Heart right ventricle (tissue), 16 donors: ENCODE measurements at regions not wholly inside any gene's neighbourhood (a gene's known extent, or its start where the extent isn't known, plus 50 kb on each side); places are given as distances from the start of the nearest gene placed in this dataset.

Experiments used
- ATAC-seq, 8 donors: fragments of 200-7000 bp; cut with Tn5 transposase; one replicate each; pipeline ENCODE4 v1.9.1; 2020; ENCODE audit warnings: mild to moderate bottlenecking in 8 of 8, moderate library complexity in 8 of 8, moderate number of reproducible peaks in 1 of 8
- DNase-seq, 2 donors: peaks; one replicate each; pipeline ENCODE4 v3.0.0-alpha.2; 2020
- H3K27ac ChIP-seq, 10 donors: fragments of 200-600 bp; sonication (generic) in 2 of 10; one replicate each; pipeline versions ENCODE4 v1.5.0 to v1.8.0; 2020 to 2022; ENCODE audit warnings: mild to moderate bottlenecking in 3 of 10
- H3K27me3 ChIP-seq, 7 donors: fragments of 200-600 bp; one replicate each; pipeline ENCODE4 v1.8.0; 2021 to 2022; ENCODE audit warnings: mild to moderate bottlenecking in 2 of 7
- H3K36me3 ChIP-seq, 9 donors: fragments of 200-600 bp; sonication (generic) in 1 of 9; one replicate each; pipeline versions ENCODE4 v1.5.0 to v1.8.0; 2020 to 2022; ENCODE audit warnings: mild to moderate bottlenecking in 2 of 9
- H3K4me1 ChIP-seq, 9 donors: fragments of 200-600 bp; sonication (generic) in 1 of 9; one replicate each; pipeline versions ENCODE4 v1.5.0 to v1.8.0; 2020 to 2022; ENCODE audit warnings: mild to moderate bottlenecking in 4 of 9
- H3K4me3 ChIP-seq, 10 donors: fragments of 200-600 bp; sonication (generic) in 2 of 10; one replicate each; pipeline versions ENCODE4 v1.5.0 to v1.8.0; 2020 to 2022; ENCODE audit warnings: mild to moderate bottlenecking in 7 of 10, moderate library complexity in 2 of 10
- H3K9me3 ChIP-seq, 11 donors: fragments of 200-600 bp in 10 of 11; sonication (generic) in 2 of 11; one replicate each; pipeline versions ENCODE4 v1.5.0 to v1.8.0; 2013 to 2022; ENCODE audit warnings: mild to moderate bottlenecking in 2 of 11, control low read depth in 1 of 11, moderate library complexity in 1 of 11
- WGBS, 2 donors: extraction: QIAGEN DNeasy Blood & Tissue Kit; methylation state at CpG; one replicate each; pipeline ENCODE4 v1.1.7; 2013; ENCODE audit warnings: inconsistent platforms in 1 of 2; 5-methylcytosine and 5-hydroxymethylcytosine counted together
- intact Hi-C, 10 donors: fragments of 100-400 bp; cut with DNase I; formaldehyde crosslinking; loops; one replicate each; pipeline versions ENCODE4 v1.11.1 to v1.14.2; 2022
- TF ChIP-seq, protein P1 (sequence below), 9 donors: fragments of 200-600 bp; sonication (generic) in 2 of 9; IDR thresholded peaks; one replicate each; pipeline versions ENCODE4 v1.5.0 to v1.8.0; 2021 to 2022; ENCODE audit warnings: antibody characterized with exemption in 9 of 9, mild to moderate bottlenecking in 5 of 9, moderate library complexity in 1 of 9
- donor health status: Arrhythmogenic right ventricular cardiomyopathy.
- donor health status: ischemic (EF 13 %, LVEDD 7.1; RV severe dilation, severe dysfunction).
- donor health status: healthy with polysubstance abuse.
- donor health status: DM: no; HTN: yes; CAD: no.
- donor health status: DM: no; HTN: no; CAD: no.
- donor health status: ischemic (EF 25% LVEDD 6.9; RV normal size, moderate dysfunction).
- donor health status: ischemic (EF 25% LVEDD 5.7; RV mildly dilated, moderate dysfunction).
- donor health status: healthy.
- donor health status: DM: yes; HTN: yes; CAD: no.
- donor health status: Ischemic cardiomyopathy.
- donor health status: ischemic (EF 35%, LVEDD 5.7; RV mildly dilated, moderate dysfunction).
- donor health status: nonischemic (EF 11% LVEDD 7.7; RV severe dilation, severe dysfunction).
- donor health status: DM: yes; HTN: yes; CAD: no.
- donor health status: PGD.
- donor health status: ischemic (EF 29% LVEDD 5.4; RV normal size, mild dysfunction).
- donor health status: nonischemic (EF 23%, LVEDD 6.1; RV moderate dilation, normal function).

DNA sequence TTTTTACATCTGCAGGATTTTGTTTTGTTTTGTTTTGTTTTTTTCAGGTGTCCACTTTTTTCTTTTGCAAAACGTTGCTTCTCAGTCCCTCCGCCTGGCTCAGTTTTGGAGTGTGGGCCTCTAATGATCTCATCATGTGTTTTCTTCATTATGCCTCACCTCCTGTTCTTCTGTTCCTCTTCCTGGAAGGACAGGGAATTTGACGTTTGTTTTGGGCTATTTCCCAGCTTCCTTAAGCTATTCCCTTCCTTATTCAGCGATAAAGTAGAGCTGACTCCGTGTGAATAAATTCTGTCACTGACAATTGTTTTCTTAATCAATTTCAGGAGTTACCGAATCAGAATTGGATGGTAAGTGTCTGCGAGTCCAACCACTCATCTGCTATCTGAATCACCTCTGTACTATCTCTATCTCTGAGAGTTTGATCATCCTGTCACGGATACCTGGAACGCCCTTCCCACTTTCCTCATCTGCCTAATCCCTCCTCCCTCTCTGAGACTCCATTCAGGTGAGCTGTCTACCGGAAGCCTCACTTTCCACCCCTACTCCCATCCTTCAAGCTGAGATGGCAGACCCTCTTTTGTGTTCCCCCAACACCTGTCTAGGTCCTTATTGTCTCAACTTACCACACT, 218.4 kb downstream of the GATA3 start:
- H3K4me1 ChIP-seq = no peaks in the 10 kb centered on the region
- TF ChIP-seq, protein P1, sequence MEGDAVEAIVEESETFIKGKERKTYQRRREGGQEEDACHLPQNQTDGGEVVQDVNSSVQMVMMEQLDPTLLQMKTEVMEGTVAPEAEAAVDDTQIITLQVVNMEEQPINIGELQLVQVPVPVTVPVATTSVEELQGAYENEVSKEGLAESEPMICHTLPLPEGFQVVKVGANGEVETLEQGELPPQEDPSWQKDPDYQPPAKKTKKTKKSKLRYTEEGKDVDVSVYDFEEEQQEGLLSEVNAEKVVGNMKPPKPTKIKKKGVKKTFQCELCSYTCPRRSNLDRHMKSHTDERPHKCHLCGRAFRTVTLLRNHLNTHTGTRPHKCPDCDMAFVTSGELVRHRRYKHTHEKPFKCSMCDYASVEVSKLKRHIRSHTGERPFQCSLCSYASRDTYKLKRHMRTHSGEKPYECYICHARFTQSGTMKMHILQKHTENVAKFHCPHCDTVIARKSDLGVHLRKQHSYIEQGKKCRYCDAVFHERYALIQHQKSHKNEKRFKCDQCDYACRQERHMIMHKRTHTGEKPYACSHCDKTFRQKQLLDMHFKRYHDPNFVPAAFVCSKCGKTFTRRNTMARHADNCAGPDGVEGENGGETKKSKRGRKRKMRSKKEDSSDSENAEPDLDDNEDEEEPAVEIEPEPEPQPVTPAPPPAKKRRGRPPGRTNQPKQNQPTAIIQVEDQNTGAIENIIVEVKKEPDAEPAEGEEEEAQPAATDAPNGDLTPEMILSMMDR (IDR thresholded peaks at IDR 0.05) = no peak
- intact Hi-C loops = loop anchor here in 2 of 10 donors (10.0 kb wide), 1 partner anchor 218 kb away; the partner anchor contains the start of gene GATA3 (in 2 of the 2)
- peak in 6 of 8 donors; percentile 25 to 90 (median 48) for ATAC-seq
- peaks cover 0 to 8% (median 0%) of the 10 kb centered on the region in 7 donors for H3K27me3 ChIP-seq
- H3K27ac ChIP-seq = peak overlapping the region in 3 of 10 donors; percentile 1 to 18 (median 6)
- no peaks in the 10 kb centered on the region for H3K9me3 ChIP-seq
- H3K36me3 ChIP-seq = no peaks in the 10 kb centered on the region
- no peak for DNase-seq
- 46 to 49% methylated on average over 10 of the region's 10 CpGs for WGBS, 2 donors
- H3K4me3 ChIP-seq = no peak overlapping the region

DNA sequence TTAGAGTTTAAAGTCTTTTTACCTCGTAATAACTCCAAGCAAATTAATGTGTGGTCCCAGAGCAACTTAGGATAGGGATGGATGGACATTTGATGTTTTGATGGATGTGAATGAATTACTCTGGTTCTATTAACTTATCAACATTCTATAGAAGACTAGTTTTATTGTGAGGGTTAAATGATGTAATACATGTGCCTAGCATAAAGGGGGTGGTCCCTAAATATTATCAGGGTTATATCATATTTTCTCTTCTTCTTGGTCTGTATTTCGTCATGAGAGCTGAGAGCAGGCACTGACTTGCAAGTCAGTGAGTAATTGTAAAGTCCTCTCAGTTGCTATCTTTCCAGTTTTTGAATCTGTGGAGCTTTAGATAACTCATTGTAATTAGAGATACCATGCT, 219.3 kb downstream of the GATA3 start:
- 37 to 39% methylated on average over 2 of the region's 2 CpGs for WGBS, 2 donors
- TF ChIP-seq, protein P1 (IDR thresholded peaks at IDR 0.05) = no peak
- Histone ChIP-seq H3K36me3 (no peaks in the 10 kb centered on the region), H3K27me3 (peaks cover 0 to 8% (median 0%) of the 10 kb centered on the region in 7 donors), H3K27ac (peak overlapping the region in 2 of 10 donors; percentile 1 to 18), H3K4me1 (no peaks in the 10 kb centered on the region), H3K9me3 (no peaks in the 10 kb centered on the region), H3K4me3 (no peak overlapping the region)
- no peak for ATAC-seq
- intact Hi-C loops = loop anchor here in 2 of 10 donors (10.0 kb wide), 1 partner anchor 219 kb away; the partner anchor contains the start of gene GATA3 (in 2 of the 2)
- DNase-seq = no peak

DNA sequence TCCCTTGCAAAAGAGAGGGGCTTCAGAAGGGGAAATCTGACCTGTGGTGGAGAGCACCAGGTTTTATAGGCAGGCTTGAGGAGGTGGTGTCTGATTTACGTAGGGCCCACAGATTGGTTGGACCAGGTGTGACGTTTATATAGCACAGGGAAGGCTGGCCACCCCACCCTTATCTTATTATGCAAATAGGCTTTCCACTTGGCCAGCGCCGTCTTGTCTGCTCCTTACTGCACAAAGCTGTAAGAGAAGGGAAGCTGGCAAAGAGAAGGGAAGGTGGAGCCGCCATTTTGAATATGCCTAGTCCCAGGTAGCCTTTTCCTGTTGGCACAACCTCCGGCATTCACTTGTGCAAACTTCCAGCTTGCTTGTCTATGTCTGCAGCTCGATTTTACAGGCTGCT, 221.4 kb downstream of the GATA3 start:
- intact Hi-C loops = loop anchor here in 2 of 10 donors (10.0 kb wide), 1 partner anchor 221 kb away; the partner anchor contains the start of gene GATA3 (in 2 of the 2)
- H3K27me3 ChIP-seq = peaks cover 0 to 10% (median 0%) of the 10 kb centered on the region in 7 donors
- WGBS, 2 donors = 56 to 68% methylated on average over 7 of the region's 7 CpGs

DNA sequence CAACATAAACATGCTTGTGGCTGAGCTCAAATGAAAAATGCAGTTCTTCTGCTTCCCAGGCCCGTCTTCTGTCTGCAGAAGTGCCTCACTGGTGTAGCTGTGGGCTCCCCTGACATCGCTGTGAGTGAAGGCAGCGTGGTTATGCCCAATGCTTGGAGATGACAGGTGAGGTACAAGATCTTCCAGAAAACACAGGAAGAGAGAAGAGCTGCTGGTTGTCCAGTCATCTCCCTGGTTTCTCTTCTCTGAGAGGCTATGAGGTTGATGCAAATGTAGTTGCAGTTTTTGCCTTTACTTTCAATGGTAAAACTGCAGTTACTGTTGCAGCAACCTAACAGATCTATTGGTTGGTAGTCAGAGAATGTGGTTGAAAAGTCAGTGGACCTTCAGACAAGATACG, 223.6 kb downstream of the GATA3 start:
- Histone ChIP-seq H3K9me3 (no peaks in the 10 kb centered on the region), H3K27me3 (peaks cover 0 to 15% (median 0%) of the 10 kb centered on the region in 7 donors), H3K27ac (no peak overlapping the region), H3K36me3 (no peaks in the 10 kb centered on the region), H3K4me1 (peaks cover 0 to 3% (median 0%) of the 10 kb centered on the region in 9 donors), H3K4me3 (no peak overlapping the region)
- ATAC-seq (no peak), DNase-seq (no peak)
- TF ChIP-seq, protein P1 (IDR thresholded peaks at IDR 0.05) = no peak
- 87 to 91% methylated on average over 4 of the region's 4 CpGs for WGBS, 2 donors
- intact Hi-C loops = loop anchor here in 2 of 10 donors (10.0 kb wide), 1 partner anchor 223 kb away; the partner anchor contains the start of gene GATA3 (in 2 of the 2)

More for the DNA sequence above, 221.4 kb downstream of the GATA3 start:
- Histone ChIP-seq H3K36me3 (no peaks in the 10 kb centered on the region), H3K4me1 (peaks cover 0 to 3% (median 0%) of the 10 kb centered on the region in 9 donors), H3K4me3 (no peak overlapping the region), H3K27ac (no peak overlapping the region), H3K9me3 (no peaks in the 10 kb centered on the region)
- TF ChIP-seq, protein P1 (IDR thresholded peaks at IDR 0.05) = no peak
- ATAC-seq (no peak), DNase-seq (no peak)
